ENCODE measurements at regions not wholly inside any gene's neighbourhood (a gene's known extent, or its start where the extent isn't known, plus 50 kb on each side); places are given as distances from the start of the nearest gene placed in this dataset.

- no peaks in the 10 kb centered on the region for H3K79me2 ChIP-seq (ENCODE audit: insufficient read depth, low read length)
- no peak for DNase-seq (ENCODE audit: low read depth, low spot score)
- no peaks in the 10 kb centered on the region for H3K36me3 ChIP-seq (ENCODE audit: control insufficient read depth in 1 of 2, insufficient read depth in 2 of 2, low read length in 2 of 2)
- H3K27ac ChIP-seq (ENCODE audit: low read depth, low read length): no peak overlapping the region
- H3K9me3 ChIP-seq (ENCODE audit: control insufficient read depth in 1 of 2, insufficient read depth in 1 of 2, low read depth in 1 of 2, low read length in 2 of 2): no peaks in the 10 kb centered on the region
- CTCF ChIA-PET: no interaction called here
- H4K20me1 ChIP-seq (ENCODE audit: insufficient read depth): no peaks in the 10 kb centered on the region
- TF ChIP-seq REST (IDR thresholded peaks at IDR 0.05; ENCODE audit: low read depth) (no peak), MAX (IDR thresholded peaks at IDR 0.05) (no peak), CTCF (IDR thresholded peaks at IDR 0.05 in 2 of 3, conservative IDR thresholded peaks at IDR 0.05 in 1 of 3; ENCODE audit: borderline replicate concordance in 1 of 3, insufficient read depth in 1 of 3, low read depth in 2 of 3, low read length in 2 of 3) (no peak), POLR2A (IDR thresholded peaks at IDR 0.05; ENCODE audit: borderline replicate concordance, extremely low read depth, insufficient read depth, insufficient read length) (no peak), ELF1 (IDR thresholded peaks at IDR 0.05; ENCODE audit: borderline replicate concordance, low read depth) (no peak), ZNF274 (IDR thresholded peaks at IDR 0.05; ENCODE audit: low read depth, low read length) (no peak), TCF7L2 (IDR thresholded peaks at IDR 0.05; ENCODE audit: borderline replicate concordance, extremely low read depth, insufficient read depth, insufficient read length) (no peak), JUND (IDR thresholded peaks at IDR 0.05) (no peak), EGR1 (IDR thresholded peaks at IDR 0.05; ENCODE audit: low read depth) (no peak), CBX3 (IDR thresholded peaks at IDR 0.05; ENCODE audit: low read depth) (no peak), SIN3A (IDR thresholded peaks at IDR 0.05; ENCODE audit: low read depth) (no peak), YY1 (IDR thresholded peaks at IDR 0.05; ENCODE audit: extremely low read depth, insufficient replicate concordance, low read depth, low read length) (no peak)
- TF ChIP-seq, protein P1, sequence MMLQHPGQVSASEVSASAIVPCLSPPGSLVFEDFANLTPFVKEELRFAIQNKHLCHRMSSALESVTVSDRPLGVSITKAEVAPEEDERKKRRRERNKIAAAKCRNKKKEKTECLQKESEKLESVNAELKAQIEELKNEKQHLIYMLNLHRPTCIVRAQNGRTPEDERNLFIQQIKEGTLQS (IDR thresholded peaks at IDR 0.05): no peak
- intact Hi-C loops (cut with micrococcal nuclease): no loop called here
- no peaks in the 10 kb centered on the region for H3K9me2 ChIP-seq (ENCODE audit: insufficient read depth)
- H3K4me1 ChIP-seq (ENCODE audit: control insufficient read depth in 1 of 2, insufficient read depth in 2 of 2, low read length in 2 of 2): no peaks in the 10 kb centered on the region
- ATAC-seq: no peak
- H3K4me3 ChIP-seq (replicated peaks in 1 of 2; ENCODE audit: low read depth in 1 of 2, low read length in 2 of 2): no peak overlapping the region
- RAD21 ChIA-PET (ENCODE audit: low non-redundant PET in 1 of 2, low total read pairs in 2 of 2, uncharacterized antibody in 2 of 2, unreplicated experiment in 2 of 2): no interaction called here
- BruUV-seq (replicated peaks): no TSS peak
- H3K4me2 ChIP-seq (ENCODE audit: low read length): no peak overlapping the region
- no peaks in the 10 kb centered on the region for H3K27me3 ChIP-seq (ENCODE audit: insufficient read depth, low read length)
- no peak overlapping the region for H3K9ac ChIP-seq (ENCODE audit: low read length)
- no peak overlapping the region for H2AFZ ChIP-seq (ENCODE audit: low read depth, low read length, poor library complexity, severe bottlenecking)
- POLR2A ChIA-PET: no interaction called here
These were observed 671.7 kb downstream of the MECOM start for GRCh38 chr3:168991803-168992202.
